ENCODE measurements at regions not wholly inside any gene's neighbourhood (a gene's known extent, or its start where the extent isn't known, plus 50 kb on each side); places are given as distances from the start of the nearest gene placed in this dataset.

DNA sequence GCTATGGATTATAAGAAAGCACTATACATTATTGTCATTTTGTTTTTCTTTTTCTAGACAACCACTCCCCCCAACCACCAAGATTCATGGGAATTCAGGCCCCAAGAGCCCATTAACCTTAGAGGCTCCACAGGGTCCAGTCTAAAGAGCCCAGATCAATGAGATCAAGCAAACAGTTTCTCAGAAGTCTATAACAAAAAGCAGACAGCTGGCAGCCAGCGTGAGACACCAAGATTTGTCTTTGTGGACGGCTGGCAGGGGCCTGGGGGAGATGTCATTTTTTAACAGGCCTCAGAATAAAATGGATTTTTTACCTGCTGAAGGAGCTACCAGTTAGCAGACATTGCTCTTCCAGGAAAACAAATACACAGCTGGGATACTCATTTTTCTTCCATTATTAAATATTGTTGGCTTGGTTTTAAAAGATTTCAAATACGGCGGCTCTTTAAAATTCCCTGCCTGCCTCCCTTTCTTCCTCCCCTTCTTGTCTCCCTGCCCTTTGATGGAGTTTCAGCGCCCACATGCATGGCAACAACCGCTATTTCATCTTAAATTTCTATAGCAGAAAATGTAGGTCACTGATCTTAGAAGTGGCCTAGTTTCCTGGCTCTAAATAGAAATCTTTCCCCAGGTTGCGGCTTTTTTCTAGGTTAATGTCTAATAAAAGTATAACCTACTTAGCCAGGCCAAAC, 130.6 kb downstream of the FAM174B start:
- TF ChIP-seq YY1 (IDR thresholded peaks at IDR 0.05; ENCODE audit: insufficient read depth, insufficient read length): no peak
- no peak for TF ChIP-seq SUZ12 (IDR thresholded peaks at IDR 0.05; ENCODE audit: extremely low read depth, insufficient read depth, insufficient read length)
